Central memory CD8-positive, alpha-beta T cell (primary cell): ENCODE measurements at regions not wholly inside any gene's neighbourhood (a gene's known extent, or its start where the extent isn't known, plus 50 kb on each side); places are given as distances from the start of the nearest gene placed in this dataset.
A peak's percentile ranks its signal among the peaks of the same experiment; 100 is the strongest.

Experiments
- ATAC-seq: fragments of 150-1000 bp; cut with Tn5 transposase; replicated peaks from 2 replicates; pipeline ENCODE4 v1.10.0; 2022; ENCODE audit warnings: mild to moderate bottlenecking, moderate FRiP score, moderate number of reproducible peaks; ENCODE audit not compliant: poor library complexity, severe bottlenecking; ENCODE audit errors: extremely low read depth
- DNase-seq, 2 donors: peaks; one replicate each; pipeline ENCODE4 v3.0.0; 2021; ENCODE audit warnings: low spot score in 2 of 2
- H3K27ac Mint-ChIP-seq: one replicate; pipeline ENCODE4 v1.8.0; 2022; ENCODE audit warnings: low read depth, mild to moderate bottlenecking, moderate library complexity, mixed read lengths
- H3K27me3 Mint-ChIP-seq: one replicate; pipeline ENCODE4 v1.8.0; 2022; ENCODE audit warnings: mixed read lengths
- H3K36me3 Mint-ChIP-seq: one replicate; pipeline ENCODE4 v1.8.0; 2022; ENCODE audit warnings: mild to moderate bottlenecking, moderate library complexity, mixed read lengths; ENCODE audit not compliant: insufficient read depth
- H3K4me1 Mint-ChIP-seq: one replicate; pipeline ENCODE4 v1.8.0; 2022; ENCODE audit warnings: mixed read lengths
- H3K4me3 Mint-ChIP-seq: one replicate; pipeline ENCODE4 v1.8.0; 2022; ENCODE audit warnings: mild to moderate bottlenecking, moderate library complexity, mixed read lengths
- H3K9me3 Mint-ChIP-seq: one replicate; pipeline ENCODE4 v1.8.0; 2022; ENCODE audit warnings: mixed read lengths

- Mint-ChIP-seq H3K4me3 (no peak overlapping the region), H3K4me1 (no peaks in the 10 kb centered on the region), H3K36me3 (no peaks in the 10 kb centered on the region), H3K9me3 (no peaks in the 10 kb centered on the region), H3K27ac (no peak overlapping the region), H3K27me3 (peaks cover 37% of the 10 kb centered on the region)
- no peak for ATAC-seq
- no peak for DNase-seq
Observed at GRCh38 chr21:39021478-39021832, 161.8 kb downstream of the PSMG1 start.

DNA sequence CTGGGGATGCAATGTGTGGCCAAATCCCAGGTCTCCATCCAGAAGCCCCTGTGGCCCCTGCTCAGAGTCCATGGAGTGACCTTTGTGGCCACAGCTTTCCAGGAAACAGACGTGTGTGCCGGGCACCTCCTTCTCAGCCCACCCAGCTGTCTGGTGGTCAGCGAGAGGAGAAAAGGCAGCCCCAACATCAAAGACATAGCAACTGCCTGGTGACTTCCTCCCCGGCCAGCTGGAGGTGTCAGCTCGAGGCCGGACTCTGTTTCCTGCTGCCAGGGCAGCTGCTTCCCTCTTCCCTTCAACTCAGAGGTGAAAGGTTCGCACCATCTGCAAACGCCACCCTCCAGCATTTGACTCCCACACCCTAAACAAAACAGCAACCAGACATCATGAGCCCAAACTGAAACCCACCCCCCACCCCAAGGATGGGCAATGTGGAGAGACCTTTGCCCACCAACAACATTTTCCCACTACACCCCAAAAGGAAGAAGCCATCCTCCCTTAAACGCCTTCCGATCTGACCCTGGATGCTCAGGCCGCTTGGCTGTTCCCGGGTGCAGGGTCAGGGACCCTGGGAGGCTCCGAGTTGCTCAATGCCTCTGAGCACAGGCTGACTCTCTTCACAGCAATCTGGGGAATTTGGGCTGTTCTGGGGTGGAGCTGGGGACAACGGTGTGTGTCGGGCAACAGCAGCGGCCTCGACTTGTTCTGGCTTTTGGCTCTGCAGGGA lies 162.3 kb downstream of the PSMG1 start:
- no peaks in the 10 kb centered on the region for H3K4me1 Mint-ChIP-seq
- peaks cover 32% of the 10 kb centered on the region for H3K27me3 Mint-ChIP-seq
- no peak for DNase-seq
- no peak for ATAC-seq
- no peak overlapping the region for H3K4me3 Mint-ChIP-seq
- H3K27ac Mint-ChIP-seq = no peak overlapping the region
- no peaks in the 10 kb centered on the region for H3K36me3 Mint-ChIP-seq
- no peaks in the 10 kb centered on the region for H3K9me3 Mint-ChIP-seq

DNA sequence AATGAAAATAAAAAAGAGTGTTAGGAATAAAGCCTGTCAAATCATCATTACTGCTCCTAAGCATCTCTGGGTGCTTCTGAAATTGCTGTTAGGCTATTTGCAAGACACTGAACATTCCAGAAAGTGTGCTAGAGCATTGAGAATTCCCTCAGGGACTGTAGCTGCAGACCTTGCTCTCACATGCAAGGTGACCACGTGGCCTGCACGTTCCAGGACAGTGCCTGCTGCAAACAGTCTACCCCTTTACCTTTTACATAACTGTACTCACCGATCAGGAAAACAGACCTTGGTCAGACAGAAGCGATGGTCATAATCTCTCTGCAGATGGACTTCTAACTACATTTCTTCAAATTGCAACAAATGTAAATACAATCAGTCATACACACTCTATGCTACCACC lies 164.5 kb downstream of the PSMG1 start:
- H3K9me3 Mint-ChIP-seq = no peaks in the 10 kb centered on the region
- no peaks in the 10 kb centered on the region for H3K36me3 Mint-ChIP-seq
- DNase-seq (no peak), ATAC-seq (no peak)
- no peaks in the 10 kb centered on the region for H3K4me1 Mint-ChIP-seq
- no peak overlapping the region for H3K27ac Mint-ChIP-seq
- peaks cover 28% of the 10 kb centered on the region for H3K27me3 Mint-ChIP-seq
- no peak overlapping the region for H3K4me3 Mint-ChIP-seq

GRCh38 chr21:39016740-39017315 lies 166.4 kb downstream of the PSMG1 start:
- no peak overlapping the region for H3K4me3 Mint-ChIP-seq
- DNase-seq (no peak), ATAC-seq (peak; percentile 56)
- H3K36me3 Mint-ChIP-seq = no peaks in the 10 kb centered on the region
- H3K27me3 Mint-ChIP-seq = peaks cover 28% of the 10 kb centered on the region
- no peak overlapping the region for H3K27ac Mint-ChIP-seq
- H3K4me1 Mint-ChIP-seq = no peaks in the 10 kb centered on the region
- H3K9me3 Mint-ChIP-seq = no peaks in the 10 kb centered on the region

DNA sequence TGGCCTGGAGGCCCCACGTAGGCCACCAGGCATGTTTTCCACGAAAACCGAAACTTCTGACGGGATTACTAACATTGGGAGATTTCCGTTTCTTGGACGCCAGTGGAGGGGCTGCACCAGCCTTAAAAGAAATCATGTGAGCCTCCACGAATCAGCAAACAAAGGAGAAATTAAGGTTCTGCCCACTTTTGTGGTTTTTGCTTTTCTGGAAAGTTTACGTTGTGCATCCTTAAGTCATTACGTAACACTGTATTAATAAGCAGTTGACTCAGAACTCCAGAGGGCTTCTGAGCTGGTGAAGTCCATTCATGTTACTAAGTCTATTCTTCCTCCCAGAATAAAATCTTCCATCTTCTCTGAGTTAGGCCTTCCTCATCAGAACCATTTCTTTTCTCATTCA lies 168.5 kb downstream of the PSMG1 start:
- no peaks in the 10 kb centered on the region for H3K9me3 Mint-ChIP-seq
- ATAC-seq = no peak
- H3K4me3 Mint-ChIP-seq = no peak overlapping the region
- peaks cover 18% of the 10 kb centered on the region for H3K27me3 Mint-ChIP-seq
- DNase-seq = no peak
- H3K27ac Mint-ChIP-seq = no peak overlapping the region
- no peaks in the 10 kb centered on the region for H3K36me3 Mint-ChIP-seq
- H3K4me1 Mint-ChIP-seq = no peaks in the 10 kb centered on the region

GRCh38 chr21:39012326-39013230 lies 170.7 kb downstream of the PSMG1 start:
- peaks cover 8% of the 10 kb centered on the region for H3K27me3 Mint-ChIP-seq
- no peaks in the 10 kb centered on the region for H3K4me1 Mint-ChIP-seq
- no peak for ATAC-seq
- H3K36me3 Mint-ChIP-seq = no peaks in the 10 kb centered on the region
- no peak overlapping the region for H3K27ac Mint-ChIP-seq
- no peaks in the 10 kb centered on the region for H3K9me3 Mint-ChIP-seq
- no peak for DNase-seq
- no peak overlapping the region for H3K4me3 Mint-ChIP-seq

- DNase-seq (no peak), ATAC-seq (no peak)
- Mint-ChIP-seq H3K4me3 (no peak overlapping the region), H3K9me3 (no peaks in the 10 kb centered on the region), H3K36me3 (no peaks in the 10 kb centered on the region), H3K27ac (no peak overlapping the region), H3K27me3 (peaks cover 15% of the 10 kb centered on the region), H3K4me1 (no peaks in the 10 kb centered on the region)
Observed at GRCh38 chr21:39011911-39012310, 171.3 kb downstream of the PSMG1 start.

DNA sequence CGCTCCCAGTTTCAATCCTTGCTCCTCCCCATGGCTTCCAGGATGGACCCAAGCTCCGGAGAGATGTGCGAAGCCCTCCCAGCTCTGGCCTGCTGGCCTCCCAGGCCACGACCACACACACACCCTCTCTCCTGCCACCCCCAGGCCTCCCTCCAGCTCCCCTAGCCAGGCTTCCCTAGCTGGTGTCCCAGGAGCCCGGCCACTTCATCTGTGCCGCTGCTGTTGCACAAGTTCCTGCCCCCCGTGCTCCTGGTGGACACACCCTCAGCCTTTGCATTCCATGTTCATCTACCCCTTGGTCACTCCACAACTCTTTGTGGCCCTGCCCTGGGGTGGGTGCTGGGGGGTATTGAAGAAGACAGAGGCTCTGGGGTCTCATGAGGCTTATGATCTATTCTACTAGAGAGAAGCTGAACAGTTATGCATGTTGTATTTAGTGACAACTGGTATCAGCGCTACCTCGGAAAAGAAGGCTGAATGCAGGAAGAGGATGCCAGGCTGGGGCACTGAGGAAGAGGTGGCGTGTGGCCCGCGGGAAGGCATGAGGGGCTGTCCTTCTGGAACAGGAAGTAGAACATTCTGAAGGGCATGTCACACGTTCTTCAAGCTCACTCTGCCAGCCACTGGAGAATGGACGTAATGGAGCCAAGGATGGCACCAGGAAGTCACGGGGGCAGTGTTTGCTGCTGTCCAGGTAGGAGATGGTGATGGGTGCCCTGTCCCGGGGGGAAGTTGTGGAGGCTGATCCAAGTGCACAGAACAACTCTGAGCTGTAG lies 172.4 kb downstream of the PSMG1 start:
- H3K27me3 Mint-ChIP-seq = peaks cover 26% of the 10 kb centered on the region
- ATAC-seq (no peak), DNase-seq (no peak)
- no peaks in the 10 kb centered on the region for H3K36me3 Mint-ChIP-seq
- no peaks in the 10 kb centered on the region for H3K4me1 Mint-ChIP-seq
- no peak overlapping the region for H3K27ac Mint-ChIP-seq
- no peak overlapping the region for H3K4me3 Mint-ChIP-seq
- H3K9me3 Mint-ChIP-seq = no peaks in the 10 kb centered on the region

GRCh38 chr21:39009587-39010225 lies 173.5 kb downstream of the PSMG1 start:
- Mint-ChIP-seq H3K4me3 (no peak overlapping the region), H3K9me3 (no peaks in the 10 kb centered on the region), H3K27ac (no peak overlapping the region), H3K4me1 (peaks cover 6% of the 10 kb centered on the region), H3K27me3 (peaks cover 30% of the 10 kb centered on the region), H3K36me3 (no peaks in the 10 kb centered on the region)
- no peak for DNase-seq
- ATAC-seq = no peak

DNA sequence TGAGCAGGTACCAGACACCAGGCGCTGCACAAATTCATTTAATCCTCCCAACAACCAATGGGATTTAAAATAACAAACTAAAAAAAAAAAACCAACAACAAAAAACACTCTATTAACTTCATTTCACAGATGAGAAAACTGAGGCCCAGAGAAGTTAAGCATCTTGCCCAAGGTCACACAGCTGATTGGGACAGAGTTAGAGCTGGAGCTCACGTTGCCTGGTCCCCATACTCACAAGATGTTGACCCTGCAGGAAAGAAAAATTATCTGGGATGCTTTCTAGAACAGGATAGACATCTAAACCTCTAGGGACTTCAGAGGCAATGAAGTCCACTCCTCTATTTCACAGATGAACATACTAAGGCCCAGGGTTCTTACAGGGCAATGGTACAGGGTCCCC lies 175.3 kb downstream of the PSMG1 start:
- Mint-ChIP-seq H3K27ac (no peak overlapping the region), H3K4me3 (no peak overlapping the region), H3K27me3 (peaks cover 30% of the 10 kb centered on the region), H3K9me3 (no peaks in the 10 kb centered on the region), H3K36me3 (no peaks in the 10 kb centered on the region), H3K4me1 (peaks cover 8% of the 10 kb centered on the region)
- ATAC-seq = no peak
- no peak for DNase-seq

DNA sequence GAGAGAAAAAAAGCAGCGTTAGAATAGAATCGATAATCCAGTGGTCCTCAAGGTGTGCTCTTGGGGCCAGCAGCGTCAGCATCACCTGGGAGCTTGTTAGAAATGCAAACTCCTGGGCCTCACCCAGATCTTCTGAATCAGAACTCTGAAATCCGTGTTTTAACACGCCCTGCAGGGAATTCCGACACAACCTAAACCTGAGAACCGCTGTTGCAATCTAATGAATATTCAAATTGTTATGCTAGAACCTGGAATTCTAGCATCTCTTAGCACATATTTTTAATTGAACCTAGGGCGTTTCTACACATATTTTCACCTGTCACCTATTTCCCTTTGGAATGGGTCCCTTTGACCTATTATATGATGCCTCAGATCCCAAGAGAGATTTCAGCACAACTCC lies 175.7 kb downstream of the PSMG1 start:
- Mint-ChIP-seq H3K9me3 (no peaks in the 10 kb centered on the region), H3K27me3 (peaks cover 30% of the 10 kb centered on the region), H3K4me1 (peaks cover 8% of the 10 kb centered on the region), H3K4me3 (no peak overlapping the region), H3K36me3 (no peaks in the 10 kb centered on the region), H3K27ac (no peak overlapping the region)
- ATAC-seq = no peak
- no peak for DNase-seq
